GM19324 (cell line): ENCODE measurements at regions not wholly inside any gene's neighbourhood (a gene's known extent, or its start where the extent isn't known, plus 50 kb on each side); places are given as distances from the start of the nearest gene placed in this dataset.

Source experiments
- ATAC-seq: cut with Tn5 transposase; IDR thresholded peaks from one replicate; pipeline ENCODE4 v1.9.1; 2021; ENCODE audit warnings: mild to moderate bottlenecking, moderate library complexity; ENCODE audit not compliant: unreplicated experiment, low FRiP score

DNA sequence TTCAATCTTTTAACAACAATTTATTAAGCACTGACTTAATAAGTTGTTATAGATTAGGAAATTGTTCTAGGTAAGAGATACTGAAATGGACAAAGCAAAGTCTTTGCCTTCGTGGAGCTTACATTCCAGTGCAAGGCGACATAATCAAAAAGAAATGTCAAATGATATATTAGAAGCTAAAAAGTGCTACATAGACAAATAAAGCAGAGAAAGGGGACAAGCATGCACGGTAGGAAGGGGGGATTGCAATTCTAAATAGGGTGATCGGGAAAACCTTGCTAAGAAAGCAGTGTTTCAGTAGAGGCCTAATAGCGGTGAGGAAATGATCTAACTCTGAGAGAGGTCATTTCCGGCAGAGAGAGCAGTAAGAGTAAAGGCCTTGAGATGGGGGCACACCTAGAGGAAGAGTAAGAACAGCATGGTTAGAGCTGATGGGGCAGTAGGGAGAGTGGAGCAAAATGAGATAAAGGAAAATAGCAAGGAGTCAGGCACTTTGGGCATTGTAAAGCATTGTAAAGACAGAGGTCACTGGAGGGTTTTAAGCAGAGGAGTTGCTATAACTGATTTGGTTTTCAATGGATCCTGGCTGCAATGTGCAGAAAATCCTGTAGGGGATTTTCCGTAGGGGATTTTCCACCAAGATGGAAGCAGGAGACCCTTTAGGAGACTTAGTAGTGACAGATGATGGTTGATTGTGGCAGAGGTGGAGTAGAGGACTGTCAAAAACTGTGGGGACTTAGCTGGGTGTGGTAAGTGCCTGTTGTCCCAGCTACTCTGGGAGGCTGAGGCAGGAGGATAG, 71.7 kb upstream of the CFAP20DC start:
- no peak for ATAC-seq

DNA sequence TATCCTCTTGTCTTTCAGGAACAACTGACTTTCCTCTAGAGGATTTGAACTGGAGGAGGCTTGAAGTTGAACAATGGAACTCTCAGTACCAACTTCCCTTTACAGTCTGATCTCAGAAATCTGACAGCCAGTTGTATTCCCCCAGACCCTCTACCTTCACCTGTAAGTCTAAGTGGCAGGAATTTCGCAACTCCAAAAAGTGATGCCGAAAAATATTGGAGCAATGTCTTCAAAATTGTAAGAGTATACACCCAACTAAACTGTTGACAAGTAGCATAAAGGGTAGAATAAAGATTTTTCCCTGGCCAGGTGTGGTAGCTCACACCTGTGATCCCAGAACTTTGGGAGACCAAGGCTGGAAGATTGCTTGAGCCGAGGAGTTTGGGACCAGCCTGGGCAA, 69.1 kb upstream of the CFAP20DC start:
- no peak for ATAC-seq

GRCh38 chr3:59117396-59117795, 67.6 kb upstream of the CFAP20DC start:
- ATAC-seq: no peak

GRCh38 chr3:59116233-59116537, 66.4 kb upstream of the CFAP20DC start:
- no peak for ATAC-seq

DNA sequence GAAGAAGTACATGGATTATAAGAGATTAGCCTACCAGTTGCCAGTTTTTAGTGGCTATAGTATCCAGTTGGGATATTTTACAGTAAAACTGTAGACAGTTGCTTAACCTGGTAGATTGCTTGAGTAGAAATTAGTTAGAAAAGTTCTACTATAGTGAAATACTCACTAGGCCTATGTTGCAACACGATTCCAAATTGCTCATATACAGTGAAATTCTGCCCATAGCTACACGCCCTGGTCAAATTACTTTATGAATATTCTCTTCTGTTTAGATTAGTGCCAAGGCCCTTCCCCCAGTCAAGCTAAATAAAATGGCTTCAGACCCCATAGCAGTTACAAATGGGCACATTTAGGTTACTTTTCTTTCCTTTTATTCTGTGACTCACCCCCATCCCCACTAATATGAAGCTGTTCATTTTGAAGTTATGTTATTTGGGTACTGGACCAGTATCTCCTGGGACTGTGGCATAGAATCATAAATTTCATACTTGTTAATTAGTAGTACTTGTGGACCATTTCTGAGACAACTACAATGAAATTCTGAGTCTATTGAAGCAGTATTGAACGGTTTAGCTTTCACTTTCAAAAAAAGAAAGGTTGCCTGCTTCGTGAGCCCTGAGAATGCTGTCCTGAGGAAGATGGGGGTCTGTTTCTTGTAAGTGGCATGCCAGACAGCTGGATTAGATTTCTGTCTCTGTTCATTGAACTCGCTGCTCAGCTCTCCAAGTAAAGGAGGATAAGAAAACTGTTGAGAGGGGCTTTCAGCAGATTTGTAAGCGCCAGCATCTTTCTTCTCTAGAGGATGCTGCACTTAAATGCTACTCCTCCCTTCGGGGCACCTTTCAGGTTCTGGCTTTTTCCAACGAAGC, 65.8 kb upstream of the CFAP20DC start:
- no peak for ATAC-seq

- no peak for ATAC-seq
These were observed 58.3 kb upstream of the CFAP20DC start for GRCh38 chr3:59107856-59108815.

DNA sequence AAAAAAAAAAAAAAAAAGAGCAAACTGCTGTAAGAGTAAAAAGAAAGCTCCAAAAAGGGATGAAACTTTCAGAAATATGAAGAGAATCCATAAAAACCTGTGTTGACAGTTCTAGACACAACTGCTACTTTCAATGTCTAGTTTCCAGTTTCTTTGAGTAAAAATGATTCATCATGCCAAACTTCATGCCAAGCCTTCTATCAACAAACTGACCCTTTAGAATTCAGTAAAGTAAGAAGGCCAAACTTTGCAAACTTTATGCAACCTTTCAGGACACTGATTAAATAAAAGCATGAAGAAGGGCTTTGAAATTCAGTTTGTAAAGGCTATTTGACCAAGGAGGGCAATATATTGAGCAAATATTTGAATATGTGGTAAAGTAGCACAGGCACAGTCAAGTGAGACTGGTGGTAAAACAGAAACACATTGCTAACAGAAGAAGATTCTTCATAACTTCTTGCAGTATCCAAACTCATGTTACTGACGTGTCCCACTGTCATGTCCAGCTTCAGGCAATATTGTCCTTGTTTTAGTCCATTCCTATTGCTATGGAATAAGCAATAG, 56.3 kb upstream of the CFAP20DC start:
- no peak for ATAC-seq

DNA sequence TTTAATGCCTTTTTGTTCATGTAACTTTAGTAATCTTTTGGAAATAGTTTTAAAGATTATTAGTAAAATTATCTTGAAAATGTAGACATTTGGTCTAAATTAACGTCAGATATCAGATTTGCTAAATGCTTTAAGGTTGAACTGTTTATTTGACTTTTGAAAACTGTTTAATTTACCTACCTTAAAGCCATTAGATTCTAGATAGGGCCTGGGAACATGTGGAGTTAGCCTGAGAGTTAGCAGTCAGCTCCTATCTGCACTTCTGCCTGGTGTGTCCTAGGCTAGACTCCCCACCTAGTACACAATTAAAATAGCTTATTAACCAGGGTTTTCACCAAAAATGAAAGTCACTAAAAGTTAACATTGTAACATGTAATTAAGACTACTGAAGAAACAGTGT, 53.7 kb upstream of the CFAP20DC start:
- ATAC-seq: no peak

GRCh38 chr3:59101231-59101736, 51.5 kb upstream of the CFAP20DC start:
- no peak for ATAC-seq
